Endodermal cell (in vitro differentiated cells): ENCODE measurements at regions not wholly inside any gene's neighbourhood (a gene's known extent, or its start where the extent isn't known, plus 50 kb on each side); places are given as distances from the start of the nearest gene placed in this dataset.

Experiments used
- DNase-seq: peaks from one replicate; pipeline ENCODE4 v3.0.0-alpha.2; 2017
- H3K27ac ChIP-seq: 2 replicates; pipeline ENCODE4 v1.5.1; 2013; ENCODE audit warnings: mild to moderate bottlenecking, low read depth, low read length, moderate library complexity
- H3K27me3 ChIP-seq: 2 replicates; pipeline ENCODE4 v1.6.1; 2013; ENCODE audit warnings: mild to moderate bottlenecking, low read length, moderate library complexity; ENCODE audit not compliant: insufficient read depth, control insufficient read depth, poor library complexity, severe bottlenecking
- H3K36me3 ChIP-seq: 2 replicates; pipeline ENCODE4 v1.7.0; 2013; ENCODE audit warnings: mild to moderate bottlenecking, low read length, moderate library complexity; ENCODE audit not compliant: control insufficient read depth, insufficient read depth
- H3K4me1 ChIP-seq: one replicate; pipeline ENCODE4 v1.7.0; 2013; ENCODE audit warnings: low read length; ENCODE audit not compliant: control insufficient read depth, insufficient read depth
- H3K4me3 ChIP-seq: 2 replicates; pipeline ENCODE4 v1.5.1; 2013; ENCODE audit warnings: mild to moderate bottlenecking, low read length, moderate library complexity
- H3K9ac ChIP-seq: 2 replicates; pipeline ENCODE4 v1.6.1; 2013; ENCODE audit warnings: mild to moderate bottlenecking, low read length, moderate library complexity; ENCODE audit not compliant: poor library complexity, severe bottlenecking; ENCODE audit errors: extremely low read depth
- H3K9me3 ChIP-seq: 2 replicates; pipeline ENCODE4 v1.6.1; 2013; ENCODE audit warnings: mild to moderate bottlenecking, low read length, moderate library complexity; ENCODE audit not compliant: control insufficient read depth
- H3K27ac Mint-ChIP-seq: 2 replicates; pipeline ENCODE4 v1.8.0; 2020; ENCODE audit warnings: mixed read lengths
- H3K27me3 Mint-ChIP-seq: 2 replicates; pipeline ENCODE4 v1.8.0; 2021; ENCODE audit warnings: mild to moderate bottlenecking, mixed read lengths; ENCODE audit not compliant: insufficient read depth
- H3K36me3 Mint-ChIP-seq: 2 replicates; pipeline ENCODE4 v1.8.0; 2020; ENCODE audit warnings: low read depth, mixed read lengths
- H3K4me1 Mint-ChIP-seq: 2 replicates; pipeline ENCODE4 v1.8.0; 2020; ENCODE audit warnings: mixed read lengths
- H3K4me3 Mint-ChIP-seq: 2 replicates; pipeline ENCODE4 v1.8.0; 2020; ENCODE audit warnings: mild to moderate bottlenecking, moderate library complexity, mixed read lengths
- H3K9me3 Mint-ChIP-seq: 2 replicates; pipeline ENCODE4 v1.8.0; 2020; ENCODE audit warnings: mild to moderate bottlenecking, mixed read lengths
- CTCF ChIP-seq: fragments of 200-600 bp; sonication (generic); conservative IDR thresholded peaks from 2 replicates; pipeline ENCODE4 v1.5.0; 2021; ENCODE audit warnings: antibody characterized with exemption, mild to moderate bottlenecking
- WGBS, 2 experiments: methylation state at CpG; one replicate each; pipeline versions ENCODE4 v1.1.5 to v1.1.7; 2013; ENCODE audit warnings: missing lambda C conversion rate in 2 of 2, mixed read lengths in 1 of 2; ENCODE audit not compliant: insufficient coverage in 1 of 2, insufficient read length in 1 of 2; 5-methylcytosine and 5-hydroxymethylcytosine counted together

GRCh38 chr6:67594366-67594765, 1040.7 kb upstream of the ADGRB3 start:
- Mint-ChIP-seq H3K27ac (no peak overlapping the region), H3K4me1 (no peaks in the 10 kb centered on the region), H3K9me3 (no peaks in the 10 kb centered on the region), H3K27me3 (no peaks in the 10 kb centered on the region), H3K36me3 (no peaks in the 10 kb centered on the region), H3K4me3 (no peak overlapping the region)
- DNase-seq, result no peak
- H3K9ac ChIP-seq, result no peak overlapping the region
- no peaks in the 10 kb centered on the region for H3K9me3 ChIP-seq
- no peak for TF ChIP-seq CTCF
- 88 to 100% methylated on average over 1 of the region's 1 CpG for WGBS, 2 experiments
- no peaks in the 10 kb centered on the region for H3K36me3 ChIP-seq
- H3K4me1 ChIP-seq, result no peaks in the 10 kb centered on the region
- H3K27ac ChIP-seq, result no peak overlapping the region
- no peaks in the 10 kb centered on the region for H3K27me3 ChIP-seq
- H3K4me3 ChIP-seq, result no peak overlapping the region

DNA sequence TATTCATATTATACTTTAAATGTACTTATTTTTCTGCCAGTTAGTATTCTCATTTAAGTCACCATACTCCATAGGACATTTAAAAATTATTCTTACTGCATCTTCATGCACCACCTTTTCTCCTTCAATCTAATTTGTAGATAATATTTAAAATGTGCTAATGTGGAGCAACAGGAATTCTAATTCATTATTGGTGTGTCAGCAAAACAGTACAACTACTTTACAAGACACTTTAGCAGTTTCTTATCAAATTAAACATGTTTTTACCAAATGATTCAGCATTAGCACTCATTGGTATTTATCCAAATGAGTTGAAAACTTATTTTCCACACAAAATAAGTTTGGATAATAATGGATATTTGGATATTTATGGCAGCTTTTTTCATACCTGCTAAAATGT, 1041.8 kb upstream of the ADGRB3 start:
- DNase-seq, result no peak
- H3K27ac Mint-ChIP-seq, result no peak overlapping the region
- Histone ChIP-seq H3K9ac (no peak overlapping the region), H3K36me3 (no peaks in the 10 kb centered on the region), H3K4me3 (no peak overlapping the region), H3K4me1 (no peaks in the 10 kb centered on the region), H3K27me3 (no peaks in the 10 kb centered on the region), H3K9me3 (no peaks in the 10 kb centered on the region), H3K27ac (no peak overlapping the region)
- no peaks in the 10 kb centered on the region for H3K9me3 Mint-ChIP-seq
- no peak overlapping the region for H3K4me3 Mint-ChIP-seq
- no peaks in the 10 kb centered on the region for H3K4me1 Mint-ChIP-seq
- TF ChIP-seq CTCF, result no peak
- H3K27me3 Mint-ChIP-seq, result no peaks in the 10 kb centered on the region
- H3K36me3 Mint-ChIP-seq, result no peaks in the 10 kb centered on the region

- no peaks in the 10 kb centered on the region for H3K27me3 Mint-ChIP-seq
Observed at GRCh38 chr6:67591910-67592309, 1043.2 kb upstream of the ADGRB3 start.

More at GRCh38 chr6:67591910-67592309, 1043.2 kb upstream of the ADGRB3 start:
- no peaks in the 10 kb centered on the region for H3K4me1 Mint-ChIP-seq
- H3K36me3 ChIP-seq, result no peaks in the 10 kb centered on the region
- H3K9ac ChIP-seq, result no peak overlapping the region
- no peak overlapping the region for H3K4me3 Mint-ChIP-seq
- no peaks in the 10 kb centered on the region for H3K27me3 ChIP-seq
- TF ChIP-seq CTCF, result no peak
- H3K9me3 ChIP-seq, result no peaks in the 10 kb centered on the region
- H3K4me3 ChIP-seq, result no peak overlapping the region
- no peak overlapping the region for H3K27ac Mint-ChIP-seq
- no peak for DNase-seq
- no peaks in the 10 kb centered on the region for H3K36me3 Mint-ChIP-seq
- no peaks in the 10 kb centered on the region for H3K4me1 ChIP-seq
- peaks cover 2% of the 10 kb centered on the region for H3K9me3 Mint-ChIP-seq
- no peak overlapping the region for H3K27ac ChIP-seq
